ENCODE measurements at regions not wholly inside any gene's neighbourhood (a gene's known extent, or its start where the extent isn't known, plus 50 kb on each side); places are given as distances from the start of the nearest gene placed in this dataset.

GRCh38 chr4:181618038-181618618 lies 625.1 kb upstream of the TENM3 start:
- intact Hi-C loops (cut with DNase I), result no loop called here
- no peak for ATAC-seq
- H3K4me3 ChIP-seq, result no peak overlapping the region
- H3K9me3 ChIP-seq, result no peaks in the 10 kb centered on the region
- no peak overlapping the region for H3K27ac ChIP-seq
- no peaks in the 10 kb centered on the region for H3K27me3 ChIP-seq
- no peaks in the 10 kb centered on the region for H3K36me3 ChIP-seq
- no peak for TF ChIP-seq CTCF (IDR thresholded peaks at IDR 0.05)
- no peak for DNase-seq
- no peaks in the 10 kb centered on the region for H3K4me1 ChIP-seq

- intact Hi-C loops (cut with DNase I), result no loop called here
- Histone ChIP-seq H3K9me3 (no peaks in the 10 kb centered on the region), H3K27ac (no peak overlapping the region), H3K27me3 (no peaks in the 10 kb centered on the region), H3K4me1 (no peaks in the 10 kb centered on the region), H3K36me3 (no peaks in the 10 kb centered on the region), H3K4me3 (no peak overlapping the region)
- ATAC-seq, result no peak
- no peak for TF ChIP-seq CTCF (IDR thresholded peaks at IDR 0.05)
- DNase-seq, result no peak
Observed at GRCh38 chr4:181618896-181619295, 624.3 kb upstream of the TENM3 start.

GRCh38 chr4:181619651-181620050 lies 623.6 kb upstream of the TENM3 start:
- TF ChIP-seq CTCF (IDR thresholded peaks at IDR 0.05), result no peak
- intact Hi-C loops (cut with DNase I), result no loop called here
- Histone ChIP-seq H3K36me3 (no peaks in the 10 kb centered on the region), H3K4me1 (no peaks in the 10 kb centered on the region), H3K4me3 (no peak overlapping the region), H3K27me3 (no peaks in the 10 kb centered on the region), H3K27ac (no peak overlapping the region), H3K9me3 (no peaks in the 10 kb centered on the region)
- ATAC-seq (no peak), DNase-seq (no peak)

GRCh38 chr4:181637186-181638105 lies 605.8 kb upstream of the TENM3 start:
- H3K36me3 ChIP-seq, result no peaks in the 10 kb centered on the region
- H3K27ac ChIP-seq, result no peak overlapping the region

GRCh38 chr4:181643466-181643865 lies 599.7 kb upstream of the TENM3 start:
- no peak for TF ChIP-seq CTCF (IDR thresholded peaks at IDR 0.05)
- no peak for DNase-seq
- intact Hi-C loops (cut with DNase I), result no loop called here

More at GRCh38 chr4:181637186-181638105, 605.8 kb upstream of the TENM3 start:
- no peak for TF ChIP-seq CTCF (IDR thresholded peaks at IDR 0.05)
- H3K27me3 ChIP-seq, result no peaks in the 10 kb centered on the region
- H3K4me1 ChIP-seq, result no peaks in the 10 kb centered on the region
- no peaks in the 10 kb centered on the region for H3K9me3 ChIP-seq
- no peak for ATAC-seq
- no peak for DNase-seq
- intact Hi-C loops (cut with DNase I), result no loop called here
- H3K4me3 ChIP-seq, result no peak overlapping the region

More at GRCh38 chr4:181643466-181643865, 599.7 kb upstream of the TENM3 start:
- no peaks in the 10 kb centered on the region for H3K27me3 ChIP-seq
- H3K4me1 ChIP-seq, result no peaks in the 10 kb centered on the region
- no peak overlapping the region for H3K4me3 ChIP-seq
- H3K27ac ChIP-seq, result no peak overlapping the region
- no peak for ATAC-seq
- no peaks in the 10 kb centered on the region for H3K36me3 ChIP-seq
- no peaks in the 10 kb centered on the region for H3K9me3 ChIP-seq
